SK-N-SH (cell line): ENCODE measurements at regions not wholly inside any gene's neighbourhood (a gene's known extent, or its start where the extent isn't known, plus 50 kb on each side); places are given as distances from the start of the nearest gene placed in this dataset.

ENCODE experiments used
- CTCF ChIA-PET: fragments of 300-600, 350-600 bp; formaldehyde crosslinking; extraction: SDS; loops from one replicate; lab custom pipeline; 2021; lab: Yijun Ruan, JAX
- POLR2A ChIA-PET: fragments of 350-600 bp; sonication (Branson Sonifier 250); formaldehyde crosslinking; extraction: SDS; loops from one replicate; lab custom pipeline; 2020; ENCODE audit warnings: antibody characterized with exemption, inconsistent platforms; lab: Yijun Ruan, JAX
- DNase-seq: peaks from one replicate; pipeline ENCODE4 v3.0.0; 2012
- H2AFZ ChIP-seq: fragments of 200-600 bp; sonication (generic); 2 replicates; pipeline ENCODE4 v1.8.1; 2016; ENCODE audit warnings: antibody characterized with exemption, mild to moderate bottlenecking, low read depth
- H3F3A ChIP-seq: fragments of 200-600 bp; sonication (generic); replicated peaks from 2 replicates; pipeline ENCODE3; 2016; ENCODE audit warnings: antibody characterized with exemption, mild to moderate bottlenecking; ENCODE audit not compliant: insufficient read depth
- H3K27ac ChIP-seq, 2 experiments: fragments of 200-500 bp in 1 of 2; fragments of 200-600 bp in 1 of 2; sonication (Bioruptor generic) in 1 of 2; sonication (generic), shearing (Covaris generic) in 1 of 2; 2 replicates each; pipeline versions ENCODE4 v1.5.1 to v1.6.1; 2014 to 2016; ENCODE audit warnings: low read depth in 2 of 2, inconsistent platforms in 1 of 2, low read length in 1 of 2, mild to moderate bottlenecking in 1 of 2, mixed read lengths in 1 of 2
- H3K27me3 ChIP-seq: fragments of 200-600 bp; sonication (generic), shearing (Covaris generic); 2 replicates; pipeline ENCODE4 v1.6.1; 2016; ENCODE audit warnings: mixed run types; ENCODE audit not compliant: insufficient read depth
- H3K36me3 ChIP-seq, 2 experiments: fragments of 200-500 bp in 1 of 2; fragments of 200-600 bp in 1 of 2; sonication (Bioruptor generic) in 1 of 2; sonication (generic) in 1 of 2; replicated peaks in 1 of 2; 2 replicates each; pipeline versions ENCODE3 to v1.5.1; 2014 to 2016; ENCODE audit warnings: low read length in 1 of 2, mild to moderate bottlenecking in 1 of 2; ENCODE audit not compliant: insufficient read depth in 2 of 2, control insufficient read depth in 1 of 2
- H3K4me1 ChIP-seq, 2 experiments: fragments of 200-500 bp in 1 of 2; fragments of 200-600 bp in 1 of 2; sonication (Bioruptor generic) in 1 of 2; sonication (generic), shearing (Covaris generic) in 1 of 2; 2 replicates each; pipeline versions ENCODE4 v1.5.1 to v1.6.1; 2014 to 2016; ENCODE audit warnings: low read depth in 1 of 2, low read length in 1 of 2, mixed run types in 1 of 2; ENCODE audit not compliant: insufficient read depth in 2 of 2, control insufficient read depth in 1 of 2
- H3K4me2 ChIP-seq: fragments of 200-600 bp; sonication (generic), shearing (Covaris generic); 2 replicates; pipeline ENCODE4 v1.6.1; 2017; ENCODE audit warnings: mixed run types
- H3K4me3 ChIP-seq, 2 experiments: fragments of 200-500 bp in 1 of 2; fragments of 200-600 bp in 1 of 2; sonication (Bioruptor generic) in 1 of 2; sonication (generic), shearing (Covaris generic) in 1 of 2; 2 replicates each; pipeline versions ENCODE4 v1.5.1 to v1.8.1; 2014 to 2016; ENCODE audit warnings: low read depth in 2 of 2, inconsistent platforms in 1 of 2, low read length in 1 of 2, mild to moderate bottlenecking in 1 of 2, mixed read lengths in 1 of 2, moderate library complexity in 1 of 2
- H3K79me2 ChIP-seq: fragments of 200-600 bp; sonication (generic); 2 replicates; pipeline ENCODE4 v1.8.1; 2017; ENCODE audit warnings: mild to moderate bottlenecking; ENCODE audit not compliant: insufficient read depth
- H3K9ac ChIP-seq: fragments of 200-600 bp; sonication (generic); 2 replicates; pipeline ENCODE4 v1.6.1; 2017; ENCODE audit warnings: mixed run types
- H3K9me2 ChIP-seq: fragments of 200-600 bp; sonication (generic); 2 replicates; pipeline ENCODE4 v1.6.1; 2017; ENCODE audit warnings: mixed run types
- H3K9me3 ChIP-seq: fragments of 200-600 bp; sonication (generic); 2 replicates; pipeline ENCODE4 v1.6.1; 2017; ENCODE audit warnings: mixed run types, mild to moderate bottlenecking, moderate library complexity
- H4K20me1 ChIP-seq: fragments of 200-600 bp; sonication (generic); 2 replicates; pipeline ENCODE4 v1.6.1; 2017; ENCODE audit warnings: mild to moderate bottlenecking, mixed run types; ENCODE audit not compliant: insufficient read depth
- ELF1 ChIP-seq: IDR thresholded peaks from 2 replicates; pipeline ENCODE4 v1.4.0; 2012
- EP300 ChIP-seq, 2 experiments: IDR thresholded peaks; 2 replicates each; pipeline versions ENCODE4 v1.4.0 to v1.6.1; 2012; ENCODE audit warnings: borderline replicate concordance in 1 of 2, low read depth in 1 of 2, low read length in 1 of 2
- EZH2phosphoT487 ChIP-seq: fragments of 200-600 bp; sonication (generic); IDR thresholded peaks from 2 replicates; pipeline ENCODE4 v1.6.1; 2017; ENCODE audit warnings: low read depth, mixed run types, mild to moderate bottlenecking, antibody characterized with exemption, moderate library complexity, borderline replicate concordance
- FOXM1 ChIP-seq: IDR thresholded peaks from 2 replicates; pipeline ENCODE4 v1.4.0; 2012; ENCODE audit warnings: low read depth, mild to moderate bottlenecking
- GATA2 ChIP-seq: sonication (generic); formaldehyde crosslinking; IDR thresholded peaks from 2 replicates; pipeline ENCODE4 v1.5.0; 2020; ENCODE audit warnings: mild to moderate bottlenecking, missing genetic modification reagents
- IRF3 ChIP-seq: fragments of 150-350 bp; IDR thresholded peaks from 2 replicates; pipeline ENCODE4 v1.6.1; 2016; ENCODE audit warnings: mild to moderate bottlenecking, low read depth, low read length
- MAX ChIP-seq: IDR thresholded peaks from 2 replicates; pipeline ENCODE4 v1.4.0; 2012; ENCODE audit warnings: low read depth
- MEF2A ChIP-seq: IDR thresholded peaks from 2 replicates; pipeline ENCODE4 v1.4.0; 2012; ENCODE audit warnings: low read depth, borderline replicate concordance
- MXI1 ChIP-seq: IDR thresholded peaks from 2 replicates; pipeline ENCODE4 v1.6.1; 2012; ENCODE audit warnings: mild to moderate bottlenecking, low read depth, low read length, improper control_type of control experiment
- NFIC ChIP-seq: IDR thresholded peaks from 2 replicates; pipeline ENCODE4 v1.4.0; 2012; ENCODE audit warnings: borderline replicate concordance
- NRF1 ChIP-seq: IDR thresholded peaks from 2 replicates; pipeline ENCODE4 v1.6.1; 2012; ENCODE audit warnings: low read depth, mild to moderate bottlenecking, low read length
- POLR2AphosphoS5 ChIP-seq: IDR thresholded peaks from 2 replicates; pipeline ENCODE4 v1.6.1; 2012; ENCODE audit warnings: low read depth, low read length
- RFX5 ChIP-seq: IDR thresholded peaks from 2 replicates; pipeline ENCODE4 v1.6.1; 2012; ENCODE audit warnings: mild to moderate bottlenecking, improper control_type of control experiment, low read length
- SIN3A ChIP-seq: IDR thresholded peaks from 2 replicates; pipeline ENCODE4 v1.6.1; 2012; ENCODE audit warnings: low read depth, mild to moderate bottlenecking, low read length, moderate library complexity, borderline replicate concordance
- SMC3 ChIP-seq: IDR thresholded peaks from 2 replicates; pipeline ENCODE4 v1.6.1; 2012; ENCODE audit warnings: low read depth, low read length, improper control_type of control experiment
- TAF1 ChIP-seq: IDR thresholded peaks from 2 replicates; pipeline ENCODE4 v1.6.1; 2012; ENCODE audit warnings: low read depth, mild to moderate bottlenecking, low read length, moderate library complexity, borderline replicate concordance
- YY1 ChIP-seq: IDR thresholded peaks from 2 replicates; pipeline ENCODE4 v1.4.0; 2012; ENCODE audit warnings: low read depth, mild to moderate bottlenecking
- ZBTB33 ChIP-seq: IDR thresholded peaks from 2 replicates; pipeline ENCODE4 v1.4.0; 2012; ENCODE audit warnings: low read depth, borderline replicate concordance

GRCh38 chr18:22846697-22847096 lies 86.4 kb upstream of the RBBP8 start:
- Histone ChIP-seq H3K9me2 (no peaks in the 10 kb centered on the region), H3K4me3 (no peak overlapping the region), H3K4me1 (peaks cover 0 to 3% of the 10 kb centered on the region in 2 experiments; a peak in 2 of 4 replicates), H3K27ac (no peak overlapping the region; a peak in 1 of 4 replicates), H4K20me1 (no peaks in the 10 kb centered on the region), H3F3A (no peaks in the 10 kb centered on the region)
- POLR2A ChIA-PET, result no interaction called here
- TF ChIP-seq NRF1 (no peak), MEF2A (no peak), SMC3 (no peak), YY1 (no peak), FOXM1 (no peak), IRF3 (no peak), NFIC (no peak), MXI1 (no peak), SIN3A (no peak), EP300 (IDR thresholded peaks at IDR 0.05; ENCODE audit: borderline replicate concordance in 1 of 2, low read depth in 1 of 2, low read length in 1 of 2) (no peak), GATA2 (CRISPR knock-in tag) (no peak), ELF1 (no peak), RFX5 (no peak), POLR2AphosphoS5 (no peak), EZH2phosphoT487 (no peak), MAX (no peak), TAF1 (no peak), ZBTB33 (no peak)
- TF ChIP-seq, all 33 proteins: peak for 0
- Histone ChIP-seq H3K9me3 (no peaks in the 10 kb centered on the region), H3K36me3 (no peaks in the 10 kb centered on the region), H3K9ac (no peak overlapping the region), H3K79me2 (no peaks in the 10 kb centered on the region), H3K4me2 (no peak overlapping the region), H3K27me3 (no peaks in the 10 kb centered on the region), H2AFZ (no peak overlapping the region)
- CTCF ChIA-PET, result interaction anchor here (0.5 to 3.1 kb wide), 17 partner anchors 10 to 894 kb away, joined by 3 to 16 read pairs (median 4); no protein-coding TSS in a partner anchor
- peak; percentile 7 for DNase-seq
